Ureter (tissue), 1 donor: ENCODE measurements at regions not wholly inside any gene's neighbourhood (a gene's known extent, or its start where the extent isn't known, plus 50 kb on each side); places are given as distances from the start of the nearest gene placed in this dataset.

Experiments used
- DNase-seq: peaks from one replicate; pipeline ENCODE4 v3.0.0-alpha.2; 2020; ENCODE audit warnings: low spot score
- donor health status: DM: yes; HTN: yes; CAD: no.

DNA sequence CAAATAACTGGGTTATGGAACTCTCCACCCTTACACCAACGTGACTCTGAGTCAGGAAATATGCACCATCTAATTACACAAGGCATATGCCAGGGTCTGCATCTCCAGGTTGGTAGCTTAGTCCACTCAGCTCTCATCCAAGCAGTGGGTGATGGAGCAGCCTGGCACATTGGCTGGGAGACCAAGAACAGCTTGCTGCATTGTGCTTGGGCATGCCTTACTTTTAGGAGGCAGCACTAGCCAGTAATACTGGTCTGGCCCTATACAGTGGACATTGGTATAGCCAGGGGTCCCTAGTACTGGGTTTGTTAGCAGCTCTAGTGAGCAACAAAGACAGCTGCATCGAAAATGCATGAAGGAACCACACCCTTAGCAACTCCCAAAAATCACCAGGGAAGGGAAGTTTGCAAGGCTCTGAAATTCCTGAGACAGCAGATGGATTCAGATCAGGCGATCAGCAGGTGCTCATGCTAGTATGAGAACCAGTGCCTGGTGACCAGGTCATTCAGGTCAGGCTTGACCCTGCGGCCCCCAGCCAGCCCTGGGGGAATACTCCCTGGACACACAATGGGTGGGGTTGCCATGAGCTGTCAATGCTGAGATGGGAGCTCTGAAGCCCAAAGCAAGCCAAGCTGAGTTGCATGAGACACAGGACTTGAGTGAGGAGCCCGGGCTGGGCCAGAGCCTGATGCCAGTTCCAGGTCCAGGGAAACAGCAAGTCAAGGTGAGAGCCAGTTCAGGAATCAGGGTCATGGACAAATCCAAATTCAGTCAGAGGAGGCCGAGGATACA lies 217.9 kb upstream of the ZMIZ1 start:
- no peak for DNase-seq

DNA sequence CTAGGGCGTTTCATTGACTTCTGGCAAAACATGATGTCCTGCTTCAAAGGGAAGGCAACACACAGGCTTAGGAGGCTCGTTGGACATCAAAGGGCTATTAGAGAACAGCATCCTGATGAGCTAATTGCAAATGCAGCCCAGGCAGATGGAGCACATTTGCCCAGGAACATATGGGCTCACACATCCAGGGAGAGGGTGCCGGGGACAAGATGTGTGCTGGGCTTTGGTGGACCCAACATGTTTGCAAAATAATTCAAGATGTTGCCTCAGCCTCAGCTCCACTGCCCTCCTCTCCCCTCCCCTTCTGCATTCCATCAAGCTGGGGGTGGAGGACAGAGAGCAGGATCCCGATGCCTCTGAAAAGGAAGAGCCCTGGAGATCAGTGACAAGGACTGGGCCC lies 217.1 kb upstream of the ZMIZ1 start:
- no peak for DNase-seq

DNA sequence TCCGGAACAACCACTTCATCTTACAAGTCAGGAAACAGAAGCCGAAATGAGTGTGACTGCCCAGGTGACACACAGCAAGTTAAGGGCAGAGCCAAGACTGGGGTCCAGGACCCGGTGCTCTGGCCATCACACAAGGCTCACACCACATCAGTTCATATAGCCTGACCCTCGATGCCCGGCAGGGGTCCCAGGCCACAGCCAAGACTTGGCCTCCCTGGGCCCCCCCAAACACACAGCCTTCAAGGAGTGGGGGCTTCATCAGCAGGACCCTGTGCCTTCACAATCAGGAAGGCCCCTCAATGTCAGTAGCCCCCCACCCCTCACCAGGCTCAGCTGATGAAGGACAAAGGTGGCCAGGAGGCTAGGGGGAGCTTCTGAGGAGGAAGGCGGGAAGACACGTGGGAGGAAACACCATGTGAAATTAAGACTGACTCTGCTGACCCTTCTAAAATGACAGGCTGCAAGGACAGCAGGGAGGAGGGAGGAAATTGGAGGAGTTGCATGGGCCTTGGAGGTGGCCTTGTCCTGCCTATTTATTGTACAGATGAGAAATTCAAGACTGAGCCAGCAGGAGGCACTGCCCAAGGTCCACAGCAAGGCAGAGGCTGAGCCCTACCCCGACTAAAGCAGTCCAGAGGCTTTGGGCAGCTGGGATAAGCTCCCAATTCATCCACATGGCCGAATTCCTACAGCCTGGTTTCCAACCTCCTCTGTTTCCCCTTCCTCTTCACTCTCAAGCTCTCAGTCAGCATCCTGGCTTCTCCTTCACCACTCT lies 216.1 kb upstream of the ZMIZ1 start:
- DNase-seq: no peak

DNA sequence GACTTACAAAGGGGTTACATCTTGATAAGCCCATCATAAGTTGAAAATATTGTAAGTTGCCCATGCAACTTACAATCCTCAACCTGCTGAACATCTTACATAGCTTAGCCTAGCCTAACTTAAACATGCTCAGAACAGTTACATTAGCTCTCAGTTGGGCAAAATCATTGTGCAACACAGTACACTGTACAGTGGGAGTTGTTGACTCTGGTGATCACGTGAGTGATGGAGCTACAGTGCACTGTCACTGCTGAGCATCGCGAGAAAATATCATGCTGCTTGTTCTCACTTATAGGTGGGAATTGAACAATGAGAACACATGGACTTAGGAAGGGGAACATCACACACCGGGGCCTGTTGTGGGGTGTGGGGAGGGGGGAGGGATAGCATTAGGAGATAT lies 214.9 kb upstream of the ZMIZ1 start:
- no peak for DNase-seq

DNA sequence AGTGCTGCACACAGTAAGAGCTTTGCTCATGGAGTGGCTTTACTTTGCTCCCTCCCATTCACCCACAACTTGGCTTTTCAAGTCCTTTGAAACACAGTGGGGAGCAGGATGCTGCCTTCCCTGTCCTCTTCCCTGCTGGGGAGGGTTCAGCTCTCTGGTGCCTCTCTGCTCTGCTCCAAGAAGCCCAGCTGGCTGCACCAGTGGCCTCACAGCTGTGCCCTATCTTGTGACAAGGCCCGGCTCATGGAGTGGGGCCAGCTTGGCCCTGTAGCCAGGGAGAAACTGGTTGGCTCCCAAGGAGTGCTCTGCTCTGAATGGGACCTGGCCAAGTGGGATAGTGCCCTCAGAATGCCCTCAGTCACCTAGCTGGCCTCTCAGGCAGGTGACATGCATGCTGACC lies 212.3 kb upstream of the ZMIZ1 start:
- peak; percentile 70 for DNase-seq

DNA sequence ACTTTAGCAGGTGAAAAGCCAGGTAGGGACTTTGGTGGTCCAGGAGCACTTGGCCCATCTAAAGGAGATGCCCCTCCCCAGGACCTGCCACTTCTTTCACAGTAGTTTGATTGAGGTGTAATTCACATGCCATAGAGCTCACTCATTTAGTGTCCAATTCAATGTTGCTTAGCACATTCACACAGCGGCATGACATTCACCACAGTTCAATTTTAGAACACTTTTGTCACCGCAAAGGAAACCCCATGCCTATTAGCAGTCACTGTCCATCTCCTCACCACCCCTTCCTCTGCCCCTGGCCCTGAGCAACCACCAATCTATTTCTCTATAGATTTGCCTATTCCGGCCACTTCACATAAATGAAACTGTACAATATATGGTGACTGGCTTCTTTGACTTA lies 211.6 kb upstream of the ZMIZ1 start:
- DNase-seq: no peak

DNA sequence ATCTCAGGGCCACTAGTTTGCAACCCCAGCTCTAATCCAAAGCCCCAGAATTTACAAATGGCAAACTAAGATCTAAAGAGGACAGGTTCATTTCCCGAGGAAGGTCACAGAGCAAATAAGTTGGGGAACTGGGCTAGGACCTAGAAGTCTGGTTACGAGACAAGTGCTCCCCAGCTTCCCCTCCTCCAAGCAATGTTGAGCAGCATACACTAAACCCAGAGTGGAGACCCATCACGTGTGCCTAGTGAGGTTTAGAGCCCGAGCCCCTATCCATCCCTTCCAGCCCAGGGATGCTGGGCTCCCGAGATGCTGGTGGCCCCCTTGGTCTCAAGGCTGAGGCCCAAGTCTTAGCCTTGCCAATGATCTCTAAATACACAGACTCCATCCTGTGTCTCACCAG lies 209.5 kb upstream of the ZMIZ1 start:
- peak; percentile 39 for DNase-seq

DNA sequence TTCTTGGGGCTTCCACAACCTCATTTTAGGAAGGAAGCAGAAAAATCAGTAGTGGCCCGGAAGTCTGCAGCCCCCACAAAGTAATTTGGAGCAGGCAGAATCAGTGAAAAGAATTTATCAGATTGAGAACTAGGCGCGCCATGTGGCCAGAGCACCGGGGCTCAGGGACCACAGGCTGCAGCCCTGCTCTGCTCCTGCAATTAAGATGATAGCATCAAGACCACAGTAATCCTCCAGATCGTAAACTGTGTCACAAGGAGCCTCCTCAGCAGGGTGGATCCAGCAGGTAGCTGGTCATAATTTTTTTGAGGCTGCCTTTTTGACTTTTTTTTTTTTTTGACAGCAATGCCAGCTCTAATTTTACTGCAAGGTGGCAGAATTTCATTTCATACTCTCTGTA lies 209.0 kb upstream of the ZMIZ1 start:
- peak; percentile 18 for DNase-seq

DNA sequence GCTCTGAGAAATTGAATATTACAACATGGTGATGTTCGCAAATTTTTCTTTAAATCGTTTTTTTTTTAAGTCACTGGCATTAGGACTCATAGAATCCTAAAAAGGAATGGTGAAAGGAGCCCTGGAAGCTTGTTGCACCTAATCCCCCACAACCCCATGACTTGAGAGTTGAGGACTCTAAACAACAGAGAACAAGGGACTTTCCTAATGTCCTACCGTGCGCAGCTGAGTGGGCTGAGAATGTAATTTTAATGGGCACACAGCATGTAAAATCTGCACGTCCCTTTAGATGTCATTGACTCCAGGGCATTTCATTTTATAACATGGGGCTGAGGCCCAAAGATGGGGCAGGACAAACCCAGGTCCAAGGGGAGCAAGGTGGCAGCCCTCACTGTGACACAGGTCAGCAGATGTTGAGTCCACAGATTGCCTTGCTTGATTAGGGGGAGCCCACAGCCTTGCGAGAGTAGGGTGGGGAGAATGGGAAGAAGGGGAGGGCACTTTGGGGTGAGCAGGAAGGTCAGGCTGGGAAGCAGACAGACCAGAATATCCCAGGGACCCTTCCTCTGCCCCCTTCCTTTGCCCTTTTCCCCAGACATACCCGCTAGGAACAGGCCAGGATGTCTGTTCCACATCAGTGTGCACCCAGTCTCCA lies 208.4 kb upstream of the ZMIZ1 start:
- DNase-seq: peak; percentile 37

DNA sequence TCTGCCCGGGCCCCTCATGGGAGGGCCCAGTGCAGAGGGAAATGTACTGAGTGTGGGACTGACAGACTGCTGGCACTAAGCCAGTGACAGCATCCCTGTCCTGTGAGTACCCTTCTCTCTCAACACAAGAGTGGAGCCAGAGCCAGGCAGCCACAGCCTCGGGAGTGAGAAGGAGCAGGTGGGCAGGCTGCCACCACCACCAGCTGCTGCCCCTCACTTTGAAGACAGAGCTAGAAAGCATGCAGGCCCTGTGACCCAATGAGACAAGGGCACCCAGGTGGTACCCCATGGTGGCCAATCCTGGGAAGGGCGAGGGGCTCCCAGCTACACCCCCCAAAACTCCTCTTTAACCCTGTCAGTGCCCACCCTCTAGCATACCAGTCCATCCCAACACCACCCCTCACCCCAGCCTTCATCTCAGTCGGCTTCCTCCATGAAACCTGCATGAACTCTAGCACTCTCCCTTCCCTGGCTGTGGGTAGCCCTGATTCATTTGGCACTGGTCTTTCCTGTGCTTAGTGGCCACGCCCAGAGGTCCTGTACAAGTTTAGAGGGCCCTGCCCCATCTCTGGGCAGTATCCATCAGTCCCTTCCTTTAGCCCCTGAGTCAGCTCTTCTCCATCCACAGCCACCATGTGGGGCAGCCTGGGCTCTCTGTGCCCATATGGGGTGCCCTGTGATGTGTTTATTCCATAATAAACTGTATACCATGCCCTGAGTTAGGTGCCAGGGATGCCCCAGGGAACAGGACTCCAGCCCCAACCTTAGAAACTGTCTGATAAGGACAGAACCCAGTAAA lies 207.0 kb upstream of the ZMIZ1 start:
- DNase-seq: peak; percentile 42

DNA sequence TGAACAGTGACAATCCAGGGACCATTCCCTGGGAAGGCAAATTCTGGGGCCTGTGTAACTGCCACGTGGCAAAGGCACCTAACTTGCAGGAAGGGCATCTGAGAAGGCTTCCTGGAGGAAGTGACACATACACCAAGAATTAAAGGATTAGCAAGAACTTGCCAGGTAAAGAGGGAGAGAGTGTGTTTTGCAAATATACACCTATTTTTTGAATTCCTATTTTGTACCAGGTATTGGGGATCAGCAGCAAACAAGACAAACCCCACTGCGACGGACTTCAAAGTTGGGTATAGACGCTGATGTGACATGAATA lies 206.5 kb upstream of the ZMIZ1 start:
- DNase-seq: peak; percentile 17

DNA sequence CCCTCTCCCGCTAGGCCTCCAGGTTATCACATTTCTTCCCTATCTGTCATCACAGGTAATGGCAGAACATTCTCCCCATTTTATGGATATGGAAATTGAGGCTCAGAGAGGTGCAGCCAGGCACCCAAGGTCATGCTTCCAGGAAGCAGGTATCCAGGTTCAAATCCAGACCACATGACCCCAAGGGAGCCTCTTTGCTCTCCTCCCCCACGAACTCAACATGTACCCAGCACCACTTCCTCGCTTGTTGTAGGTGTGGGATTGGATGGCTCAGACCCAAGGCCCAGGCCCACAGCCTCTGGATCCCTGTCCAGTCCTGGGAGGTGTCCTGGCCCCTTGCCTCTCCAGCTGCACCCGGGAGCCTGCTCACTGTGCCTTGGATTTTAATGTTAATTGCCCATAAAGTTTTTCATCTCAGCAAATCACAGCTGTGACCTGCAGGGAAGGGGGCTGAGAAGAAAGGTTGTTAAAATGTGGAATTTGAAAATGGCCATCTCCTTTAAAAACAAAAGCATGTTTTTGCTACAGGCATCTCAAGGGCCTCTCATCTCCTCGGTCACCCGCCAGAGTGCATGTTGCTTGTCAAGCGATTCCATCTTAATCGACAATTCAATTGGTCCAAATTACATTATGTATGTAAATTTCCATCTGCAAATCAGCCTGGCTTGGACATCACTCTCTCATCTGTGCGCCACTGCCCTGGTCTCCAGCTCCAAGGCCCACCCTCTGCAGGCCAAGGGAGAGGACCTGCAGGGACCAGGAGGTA lies 205.4 kb upstream of the ZMIZ1 start:
- DNase-seq: peak; percentile 27

DNA sequence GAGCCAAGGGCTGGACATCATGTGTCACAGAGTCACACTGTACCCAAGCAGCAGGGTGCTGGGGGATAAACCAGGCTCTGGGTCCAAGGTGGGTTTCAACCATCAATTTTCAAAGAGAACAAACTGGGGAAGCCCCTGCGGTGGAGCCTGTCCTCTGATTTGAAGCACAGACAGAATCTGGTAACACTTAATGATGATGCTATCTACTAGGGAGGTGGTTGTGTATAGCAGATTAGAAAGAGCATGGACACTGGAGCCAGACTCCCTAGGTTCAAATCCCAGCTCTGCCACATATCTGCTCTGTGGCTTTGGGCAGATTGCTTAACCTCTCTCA lies 204.9 kb upstream of the ZMIZ1 start:
- DNase-seq: peak; percentile 14

DNA sequence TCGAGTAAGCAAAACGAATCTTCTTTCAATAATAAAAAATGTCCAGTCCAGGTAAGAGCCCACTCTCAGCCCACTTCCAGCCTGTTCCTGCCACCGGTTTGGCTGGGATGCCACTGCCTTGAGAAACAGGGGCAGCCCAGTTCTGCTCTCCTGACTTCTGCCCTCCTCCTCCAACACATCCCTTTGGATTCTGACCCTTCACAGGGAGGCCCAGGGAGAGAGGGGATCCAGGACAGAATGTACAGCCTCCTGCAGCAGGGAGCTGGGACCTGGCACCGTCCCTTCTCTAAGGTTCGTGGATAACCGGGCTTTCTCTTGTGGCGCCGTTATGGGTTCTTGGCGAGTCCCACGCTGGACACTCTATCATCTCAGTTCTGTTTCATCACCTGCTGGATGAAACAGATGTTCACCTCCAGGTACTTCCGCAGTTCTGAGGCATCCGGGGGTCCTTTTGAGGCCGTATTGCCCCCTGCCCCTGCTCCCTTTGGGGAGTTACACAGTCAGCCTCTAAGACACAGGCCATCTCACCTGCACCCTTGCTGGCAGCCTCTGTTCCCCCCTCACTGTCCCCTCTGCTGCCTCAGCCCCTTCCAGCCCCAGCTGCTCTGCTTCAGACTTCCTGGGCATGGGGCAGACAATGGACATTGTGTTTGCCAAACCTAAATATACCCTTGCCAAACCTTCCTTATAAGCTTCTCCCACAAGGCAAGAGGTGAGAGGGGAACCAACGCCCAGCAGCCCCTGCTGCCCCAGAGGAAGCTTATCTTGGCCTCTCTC lies 203.8 kb upstream of the ZMIZ1 start:
- DNase-seq: peak; percentile 35

DNA sequence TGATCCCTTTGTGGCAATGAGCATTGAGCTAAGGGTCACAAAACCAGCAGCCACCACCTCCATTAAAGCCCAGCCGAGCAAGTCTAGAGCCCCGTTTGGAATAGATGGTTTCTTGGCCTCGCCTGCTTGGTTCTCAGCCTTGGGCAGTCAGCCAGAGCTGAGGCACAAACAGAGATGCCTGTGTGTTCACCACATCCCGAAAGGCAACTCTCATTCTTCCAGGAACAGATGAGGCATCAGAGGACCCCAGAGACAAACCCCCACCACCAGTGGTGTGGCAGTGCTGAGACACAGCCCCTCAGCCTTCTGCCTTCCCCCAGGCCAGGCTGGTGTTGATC lies 203.3 kb upstream of the ZMIZ1 start:
- peak; percentile 46 for DNase-seq

DNA sequence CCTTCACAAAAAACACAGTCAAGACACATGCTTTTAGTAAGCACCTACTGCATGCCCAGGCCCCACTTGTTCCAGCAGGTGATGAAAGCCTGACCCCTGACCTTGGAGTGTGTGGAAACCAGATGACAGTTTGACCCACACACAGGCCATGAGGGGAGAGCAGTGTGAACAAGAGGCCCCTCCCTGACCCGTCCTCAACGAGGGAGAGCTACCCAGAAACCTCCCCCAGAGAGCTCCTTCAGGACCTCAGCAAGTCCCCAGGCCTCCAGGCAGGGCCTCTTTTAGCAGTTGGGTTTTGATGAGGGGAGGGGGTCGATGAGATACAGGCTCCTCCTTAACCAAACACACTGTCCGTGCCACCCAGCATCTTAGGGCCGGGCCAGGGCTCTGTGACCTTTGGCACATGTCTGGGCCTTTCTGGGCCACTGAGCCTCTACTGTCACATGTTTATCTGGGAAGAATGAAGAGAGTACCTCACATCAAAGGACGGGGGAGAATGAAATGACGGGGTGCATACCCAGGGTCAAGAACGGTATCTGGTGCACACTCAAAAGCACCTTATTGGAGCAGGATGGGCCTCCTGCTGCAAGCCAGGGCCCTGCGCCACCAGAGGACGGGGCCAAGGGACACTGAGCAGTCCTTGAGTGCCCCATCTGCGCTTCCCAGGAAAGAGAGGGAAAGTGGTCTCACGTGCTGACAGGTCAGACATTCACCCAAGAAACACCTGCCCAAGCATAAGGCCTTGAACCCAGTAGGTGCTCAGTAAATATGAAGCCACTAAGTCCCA lies 202.6 kb upstream of the ZMIZ1 start:
- peak; percentile 37 for DNase-seq

DNA sequence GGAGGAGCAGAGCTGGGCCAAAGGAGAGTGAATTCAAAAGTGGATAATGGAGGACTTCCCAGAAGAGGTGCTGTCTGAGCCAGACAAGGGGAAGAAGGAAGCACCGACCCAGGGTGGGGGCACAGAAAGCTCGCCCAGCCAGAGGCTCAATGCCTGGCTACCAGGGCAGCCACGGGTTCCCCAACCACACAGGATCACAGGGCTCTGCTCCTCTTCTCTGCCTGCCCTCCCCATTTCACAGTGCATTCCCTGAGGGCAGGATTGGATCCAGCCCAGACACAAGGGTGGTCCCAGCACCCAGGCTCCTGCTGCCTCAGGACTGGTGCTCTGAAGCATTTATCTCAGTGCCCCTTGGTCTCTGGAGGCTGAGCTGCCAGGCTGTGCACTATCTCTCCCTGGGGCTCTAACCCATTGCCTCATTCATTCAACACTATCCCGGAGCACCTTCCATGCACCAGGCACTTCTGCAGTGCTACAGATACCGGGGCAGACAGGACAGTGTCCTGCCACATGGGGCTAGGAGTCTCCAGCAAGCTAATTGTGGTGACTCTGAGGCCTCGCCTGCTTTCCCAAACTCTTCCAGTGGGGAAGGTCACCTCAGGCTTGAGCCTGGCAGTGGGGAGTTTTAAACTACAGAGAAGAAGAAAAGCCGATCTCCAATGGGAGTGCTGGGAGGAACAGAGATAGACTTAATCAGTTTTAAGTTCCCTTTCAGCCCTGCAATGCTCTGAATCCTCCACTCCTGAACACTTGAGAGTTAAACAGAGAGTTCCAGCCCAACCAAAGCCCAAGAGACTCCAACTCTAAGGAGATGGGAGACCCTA lies 201.8 kb upstream of the ZMIZ1 start:
- DNase-seq: peak; percentile 30

DNA sequence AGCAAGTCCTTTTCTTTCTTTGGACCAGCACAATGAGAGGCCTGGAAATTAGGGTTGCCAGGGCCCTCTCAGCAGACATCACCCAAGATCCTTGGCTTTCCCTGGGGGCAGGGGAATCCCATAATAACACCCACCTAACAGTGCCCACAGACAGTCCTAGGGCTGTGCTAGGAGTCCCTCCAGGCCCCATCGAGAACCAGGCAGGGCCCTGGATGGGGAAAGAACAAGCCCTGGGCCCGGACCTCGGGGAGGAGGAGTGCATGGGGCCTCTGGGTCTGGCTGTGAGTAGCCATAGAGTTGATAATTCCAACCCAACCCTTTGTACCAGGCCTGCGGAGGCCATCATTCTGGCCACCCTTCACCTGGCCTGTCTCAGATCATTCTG lies 201.2 kb upstream of the ZMIZ1 start:
- DNase-seq: peak; percentile 22

DNA sequence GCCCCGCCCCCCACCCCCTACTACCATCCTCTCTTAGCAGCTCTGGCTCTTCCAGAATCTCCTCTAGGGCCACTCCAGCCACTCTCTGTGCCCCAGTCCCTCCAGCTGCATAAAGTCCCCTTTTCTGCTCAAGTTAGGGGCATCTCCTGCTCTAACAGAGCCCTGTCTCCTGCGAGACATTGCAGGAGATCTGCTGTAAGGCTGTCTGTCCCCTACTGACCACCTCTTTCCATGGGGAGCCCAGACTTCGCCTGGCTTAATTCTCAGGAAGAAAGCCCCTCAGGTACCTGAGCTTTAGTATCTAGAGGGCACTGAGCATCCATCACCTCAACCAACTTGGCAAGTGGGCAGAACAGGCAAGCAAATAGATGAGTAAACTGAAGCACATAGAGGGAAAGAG lies 200.7 kb upstream of the ZMIZ1 start:
- DNase-seq: no peak
